Kidney epithelial cell (primary cell): ENCODE measurements at regions not wholly inside any gene's neighbourhood (a gene's known extent, or its start where the extent isn't known, plus 50 kb on each side); places are given as distances from the start of the nearest gene placed in this dataset.

Experiments
- DNase-seq: peaks from one replicate; pipeline ENCODE4 v3.0.0-alpha.2; 2010; ENCODE audit warnings: low read depth
- H3K27me3 ChIP-seq: 2 replicates; pipeline ENCODE4 v1.6.0; 2011; ENCODE audit warnings: low read length; ENCODE audit not compliant: control insufficient read depth, insufficient read depth
- H3K36me3 ChIP-seq: 2 replicates; pipeline ENCODE4 v1.5.1; 2011; ENCODE audit warnings: low read length; ENCODE audit not compliant: control insufficient read depth, insufficient read depth
- H3K4me3 ChIP-seq: 2 replicates; pipeline ENCODE4 v1.5.1; 2011; ENCODE audit warnings: low read depth, mild to moderate bottlenecking, control low read depth, low read length
- CTCF ChIP-seq: IDR thresholded peaks from 2 replicates; pipeline ENCODE4 v1.5.1; 2011; ENCODE audit warnings: mild to moderate bottlenecking, moderate library complexity, low read length, control low read depth, inconsistent platforms; ENCODE audit not compliant: insufficient read depth, poor library complexity, severe bottlenecking

GRCh38 chr21:32099812-32100416, 178.9 kb downstream of the MIS18A start:
- H3K36me3 ChIP-seq: no peaks in the 10 kb centered on the region
- no peak for DNase-seq
- H3K4me3 ChIP-seq: no peak overlapping the region
- no peaks in the 10 kb centered on the region for H3K27me3 ChIP-seq
- TF ChIP-seq CTCF: no peak

DNA sequence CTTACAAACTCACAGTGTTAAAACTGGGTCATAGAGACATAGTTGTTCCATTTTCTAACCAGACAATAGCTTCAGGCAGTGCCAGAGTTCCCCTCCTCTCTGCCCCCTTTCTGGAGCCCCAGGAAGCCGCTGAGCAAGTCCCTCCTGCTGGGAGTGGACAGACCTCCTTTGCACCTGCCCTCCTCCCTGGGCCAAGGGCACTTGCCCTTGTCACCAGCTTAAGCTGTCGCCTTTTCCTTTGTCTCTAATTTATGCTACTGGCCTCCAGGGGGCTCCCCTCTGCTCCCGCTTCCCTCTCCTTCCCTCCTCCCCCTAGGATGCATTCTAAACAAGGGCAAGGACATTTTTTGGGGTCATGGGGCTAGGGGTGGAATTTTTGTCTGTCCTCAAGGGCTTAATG, 182.4 kb downstream of the MIS18A start:
- H3K27me3 ChIP-seq: no peaks in the 10 kb centered on the region
- H3K36me3 ChIP-seq: no peaks in the 10 kb centered on the region
- DNase-seq: no peak
- peak; percentile 15 for TF ChIP-seq CTCF
- H3K4me3 ChIP-seq: no peak overlapping the region

GRCh38 chr21:32094804-32095203, 184.0 kb downstream of the MIS18A start:
- H3K27me3 ChIP-seq: no peaks in the 10 kb centered on the region
- TF ChIP-seq CTCF: no peak
- no peaks in the 10 kb centered on the region for H3K36me3 ChIP-seq
- no peak overlapping the region for H3K4me3 ChIP-seq
- DNase-seq: no peak

DNA sequence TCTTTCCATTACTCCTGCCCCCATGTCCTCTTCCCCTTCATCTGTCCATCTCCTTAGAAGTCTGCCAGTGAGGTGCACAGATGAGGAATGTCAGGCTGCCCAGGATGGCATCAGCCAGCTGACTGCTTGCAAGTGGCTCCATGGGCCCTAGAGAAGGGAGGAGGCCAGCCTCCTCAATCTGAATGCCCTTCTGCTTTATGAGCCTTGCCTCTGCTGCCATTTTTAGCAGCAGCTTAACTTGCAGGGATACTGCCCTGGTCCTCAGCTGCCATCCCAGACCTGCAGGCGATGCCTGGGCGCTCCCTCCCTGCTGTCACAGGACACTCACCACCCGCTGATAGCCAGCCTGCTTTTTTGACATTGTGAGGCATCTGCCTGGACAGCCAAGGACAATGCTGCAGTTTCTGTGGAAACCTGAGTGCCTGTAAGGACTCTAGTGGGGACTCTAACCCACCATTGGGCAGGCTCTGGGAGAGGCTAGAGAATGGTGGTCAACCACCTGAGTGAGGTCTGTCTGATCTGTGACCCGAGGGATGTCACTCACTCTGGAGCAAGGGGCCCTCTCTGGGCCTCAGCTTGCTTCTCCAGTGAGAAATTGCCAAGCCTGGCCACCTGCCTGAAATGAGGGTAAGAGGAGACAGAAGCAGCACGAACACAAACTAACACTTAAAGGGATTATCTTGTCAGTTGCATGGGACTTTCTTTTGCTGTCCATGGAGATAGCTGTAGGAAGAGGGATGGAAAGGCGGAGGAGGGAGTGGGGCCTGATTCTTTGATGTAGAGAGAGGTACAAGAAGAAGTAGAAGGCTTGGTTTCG, 185.0 kb downstream of the MIS18A start:
- H3K4me3 ChIP-seq: no peak overlapping the region
- no peaks in the 10 kb centered on the region for H3K36me3 ChIP-seq
- no peaks in the 10 kb centered on the region for H3K27me3 ChIP-seq
- DNase-seq: no peak
- no peak for TF ChIP-seq CTCF

GRCh38 chr21:32090956-32091355, 187.9 kb downstream of the MIS18A start:
- no peaks in the 10 kb centered on the region for H3K27me3 ChIP-seq
- H3K36me3 ChIP-seq: no peaks in the 10 kb centered on the region
- no peak for TF ChIP-seq CTCF
- DNase-seq: no peak
- no peak overlapping the region for H3K4me3 ChIP-seq
